GM13976 (cell line): ENCODE measurements at regions not wholly inside any gene's neighbourhood (a gene's known extent, or its start where the extent isn't known, plus 50 kb on each side); places are given as distances from the start of the nearest gene placed in this dataset.

Source experiments
- DNase-seq: peaks from one replicate; pipeline ENCODE4 v3.0.0; 2012; ENCODE audit warnings: low spot score
- CTCF ChIP-seq: IDR thresholded peaks from 2 replicates; pipeline ENCODE4 v1.5.1; 2012; ENCODE audit warnings: borderline replicate concordance, mild to moderate bottlenecking; ENCODE audit not compliant: insufficient read depth; ENCODE audit errors: extremely low read depth, missing control alignments, control extremely low read depth
- in situ Hi-C: fragments of 300-500 bp; cut with MboI; formaldehyde crosslinking; loops from one replicate; pipeline ENCODE4 v1.12.0; 2022; ENCODE audit warnings: low sequenced_read_pairs, mixed read lengths, inconsistent platforms; ENCODE audit not compliant: unreplicated experiment

DNA sequence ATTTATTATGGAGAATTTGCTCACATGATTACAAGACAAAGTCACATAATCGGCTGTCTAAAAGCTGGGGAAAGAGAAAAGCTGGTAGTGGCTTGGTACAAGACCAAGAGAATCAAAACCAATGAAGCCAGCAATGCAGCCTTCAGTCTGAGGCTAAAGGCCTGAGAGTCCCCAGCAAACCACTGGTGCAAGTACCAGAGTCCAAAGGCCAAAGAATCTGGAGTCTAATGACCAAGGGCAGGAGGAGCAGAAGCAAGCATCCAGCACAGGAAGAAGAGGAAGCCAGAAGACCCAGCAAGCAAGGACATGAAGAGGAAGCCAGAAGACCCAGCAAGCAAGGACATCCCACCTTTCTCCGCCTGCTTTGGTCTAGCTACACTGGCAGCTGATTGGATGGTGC is 250.6 kb upstream of the SALL1 start:
- no peak for DNase-seq
- TF ChIP-seq CTCF: no peak
- in situ Hi-C loops: no loop called here

DNA sequence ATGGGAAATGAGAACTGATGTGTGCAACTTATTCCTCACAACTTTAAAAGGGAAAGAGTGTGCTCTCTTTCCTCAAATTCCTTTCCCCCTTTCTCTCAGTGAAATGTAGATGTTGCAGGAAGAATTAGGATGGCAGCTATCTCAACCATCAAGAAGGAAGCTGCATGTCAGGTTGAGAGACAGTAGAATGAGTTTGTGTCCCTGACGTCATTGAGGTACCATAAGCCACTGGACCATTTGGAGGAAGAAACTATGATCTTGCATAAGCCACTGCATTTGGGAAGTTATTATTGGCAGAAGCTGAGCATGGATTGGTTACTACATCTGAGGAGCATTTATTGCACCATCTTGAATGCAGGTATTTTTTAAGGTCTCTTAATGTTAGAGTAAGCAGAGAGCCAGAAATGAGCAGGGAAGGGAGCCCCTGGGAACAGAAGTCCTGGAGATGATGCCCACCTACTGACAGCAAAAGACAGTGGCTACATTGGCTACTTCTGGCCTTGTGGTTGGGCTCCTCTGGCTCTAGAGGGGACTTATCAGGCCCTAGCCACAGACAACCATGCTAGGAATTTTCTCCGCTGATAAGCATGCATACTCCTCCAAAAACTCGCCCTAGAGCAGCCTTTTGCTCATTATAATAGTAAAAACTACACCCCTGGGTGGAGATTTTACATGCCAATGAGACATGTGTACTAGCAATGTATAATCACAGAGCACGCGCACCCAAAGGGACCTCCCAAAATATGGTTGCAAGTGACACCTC is 249.0 kb upstream of the SALL1 start:
- DNase-seq: no peak
- no peak for TF ChIP-seq CTCF
- in situ Hi-C loops: no loop called here

DNA sequence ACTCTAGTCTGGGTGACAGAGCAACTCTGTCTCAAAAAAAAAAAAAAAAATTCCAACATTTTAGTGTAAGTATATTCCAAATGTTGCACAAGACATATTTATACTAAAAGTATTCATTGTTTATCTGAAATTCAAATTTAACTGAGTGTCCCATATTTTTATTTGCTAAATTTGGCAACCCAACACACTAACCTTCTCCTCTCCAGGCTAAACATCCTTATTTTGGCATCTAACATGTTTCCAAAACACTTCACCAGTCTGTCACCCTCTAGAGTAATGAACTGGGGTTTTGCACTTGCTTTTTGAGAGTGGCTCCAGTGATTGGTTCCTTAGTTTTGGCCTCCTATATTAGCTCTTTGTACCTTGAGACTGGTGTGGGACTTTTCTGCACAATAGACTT is 243.4 kb upstream of the SALL1 start:
- no peak for TF ChIP-seq CTCF
- in situ Hi-C loops: no loop called here
- no peak for DNase-seq

DNA sequence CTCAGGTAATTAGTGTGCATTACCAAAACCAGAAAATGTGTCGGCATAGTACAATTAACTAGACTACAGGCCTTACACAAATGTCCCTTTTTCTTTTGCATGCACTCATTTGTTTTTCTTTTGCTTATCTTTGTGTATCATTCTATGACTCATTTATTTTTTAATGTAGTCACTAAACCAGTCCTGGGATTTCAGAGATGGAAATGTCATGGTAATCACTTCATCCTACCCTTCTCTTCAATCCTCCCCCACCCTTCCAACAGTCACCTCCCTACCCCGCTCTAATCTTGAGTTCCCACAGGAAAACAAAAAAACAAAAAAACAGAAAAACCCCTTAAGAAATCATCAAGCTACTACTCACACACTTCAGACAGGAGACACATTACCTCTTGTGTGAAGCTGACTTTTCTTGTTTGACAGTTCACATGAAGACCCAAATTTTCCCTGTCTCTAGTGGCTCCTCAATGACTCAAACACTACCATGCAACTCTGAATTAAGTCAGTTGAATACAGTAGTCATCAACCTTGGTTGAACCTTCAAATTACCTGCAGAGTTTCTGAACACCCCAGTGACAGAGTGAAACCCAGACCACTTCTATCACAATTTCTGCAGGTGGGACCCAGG is 242.4 kb upstream of the SALL1 start:
- TF ChIP-seq CTCF: no peak
- no peak for DNase-seq
- in situ Hi-C loops: no loop called here

DNA sequence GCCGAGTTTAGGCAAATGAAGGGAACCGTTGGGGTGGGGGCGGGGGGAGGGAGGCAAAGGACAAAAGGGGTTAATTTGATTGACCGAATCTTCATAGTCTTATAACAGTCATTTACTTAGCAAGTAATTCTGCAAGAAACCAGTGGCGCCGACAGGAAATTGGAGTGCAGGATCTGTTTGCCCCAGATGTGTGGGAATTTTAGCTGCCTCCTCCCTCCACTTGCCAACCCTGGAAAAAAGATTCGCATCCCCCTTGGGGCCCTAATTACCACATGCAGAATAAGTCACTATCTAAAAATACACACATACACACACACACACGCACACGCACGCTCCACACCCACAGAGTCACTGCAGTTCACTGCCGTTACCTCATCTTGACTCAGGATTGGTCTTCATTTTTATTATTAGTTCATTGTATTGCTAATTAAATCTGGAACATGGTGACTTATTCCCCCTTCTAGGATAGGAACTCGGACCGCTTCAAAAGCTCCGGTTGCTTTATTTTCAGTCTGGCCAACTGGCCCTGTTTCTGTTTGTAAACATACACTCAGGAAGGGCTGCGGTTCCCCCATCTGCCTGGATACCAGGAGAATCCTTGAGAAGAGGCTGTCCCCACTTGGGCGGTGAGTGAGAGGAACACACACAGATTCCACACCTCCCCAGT is 241.6 kb upstream of the SALL1 start:
- in situ Hi-C loops: no loop called here
- TF ChIP-seq CTCF: no peak
- no peak for DNase-seq

DNA sequence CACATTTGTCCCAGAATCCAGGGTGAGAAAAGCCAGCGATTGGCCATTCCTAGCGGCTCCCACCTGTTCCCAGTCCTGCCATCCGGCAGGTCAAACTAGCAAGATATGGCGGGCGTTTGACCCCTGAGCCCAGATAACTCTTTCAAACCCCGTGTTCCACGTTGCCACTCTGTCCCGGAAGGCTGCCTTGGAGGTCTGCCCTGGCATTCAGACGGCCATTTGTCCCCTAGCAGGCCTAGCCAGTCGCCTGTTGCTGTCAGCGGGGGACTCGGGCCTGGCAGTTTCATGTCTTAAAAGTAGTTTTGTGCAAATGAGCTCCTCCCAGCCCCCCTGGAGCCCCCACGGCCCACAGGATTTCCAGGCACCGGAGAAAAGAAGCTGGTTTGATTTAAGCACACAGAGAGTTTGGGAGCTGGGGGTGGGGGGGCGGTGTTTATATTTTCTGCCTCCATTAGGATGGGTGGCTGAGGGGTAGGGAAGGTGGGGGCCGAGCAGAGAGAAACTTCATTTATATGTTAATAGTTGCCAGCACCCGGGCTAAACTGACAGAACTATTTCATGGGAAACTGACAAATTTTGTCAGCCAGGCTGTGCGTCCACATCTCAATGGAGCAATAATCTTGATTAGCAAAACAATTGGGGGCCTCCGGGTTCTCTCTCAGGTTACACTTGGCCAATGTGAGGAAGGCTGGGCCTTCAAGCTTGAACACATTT is 240.9 kb upstream of the SALL1 start:
- DNase-seq: no peak
- no peak for TF ChIP-seq CTCF
- in situ Hi-C loops: no loop called here
